Panc1 (cell line): ENCODE measurements at regions not wholly inside any gene's neighbourhood (a gene's known extent, or its start where the extent isn't known, plus 50 kb on each side); places are given as distances from the start of the nearest gene placed in this dataset.
A peak's percentile ranks its signal among the peaks of the same experiment; 100 is the strongest.

Source experiments
- ATAC-seq: fragments of 200-7000 bp; cut with Tn5 transposase; 2 replicates; pipeline ENCODE4 v1.9.1; 2020; ENCODE audit warnings: mild to moderate bottlenecking, moderate library complexity
- BruUV-seq: library from RNA; stranded (reverse); fragments of 400-500 nt; replicated peaks from 2 replicates; lab custom pipeline; 2021; lab: Mats Ljungman, UMichigan
- CTCF ChIA-PET: fragments of 300-600 bp; sonication (Branson Sonifier 250); formaldehyde crosslinking; loops from one replicate; lab custom pipeline; 2022; ENCODE audit warnings: antibody characterized with exemption; lab: Charles Lee
- POLR2A ChIA-PET: fragments of 300-600 bp; sonication (Branson Sonifier 250); formaldehyde crosslinking; loops from one replicate; lab custom pipeline; 2022; ENCODE audit warnings: antibody characterized with exemption; lab: Charles Lee
- DNase-seq: peaks from one replicate; pipeline ENCODE4 v3.0.0-alpha.2; 2010; ENCODE audit warnings: low read depth, low spot score
- H3K27ac ChIP-seq: 2 replicates; pipeline ENCODE4 v1.5.1; 2011; ENCODE audit warnings: mild to moderate bottlenecking, low read length, inconsistent platforms
- H3K27me3 ChIP-seq: fragments of 200-500 bp; sonication (Bioruptor generic); 2 replicates; pipeline ENCODE4 v1.6.0; 2014; ENCODE audit warnings: low read length, inconsistent platforms; ENCODE audit not compliant: control insufficient read depth, insufficient read depth
- H3K36me3 ChIP-seq: fragments of 200-500 bp; sonication (Bioruptor generic); 2 replicates; pipeline ENCODE4 v1.5.1; 2014; ENCODE audit warnings: inconsistent platforms, mild to moderate bottlenecking, low read length, moderate library complexity; ENCODE audit not compliant: control insufficient read depth, insufficient read depth
- H3K4me1 ChIP-seq: 2 replicates; pipeline ENCODE4 v1.5.1; 2011; ENCODE audit warnings: inconsistent platforms, mild to moderate bottlenecking, low read length, moderate library complexity; ENCODE audit not compliant: control insufficient read depth, insufficient read depth
- H3K4me3 ChIP-seq, 2 experiments: 2 replicates each; pipeline ENCODE4 v1.5.1; 2011 to 2012; ENCODE audit warnings: low read depth in 2 of 2, low read length in 2 of 2, mild to moderate bottlenecking in 2 of 2, inconsistent platforms in 1 of 2, moderate library complexity in 1 of 2
- H3K9me3 ChIP-seq: fragments of 200-500 bp; sonication (Bioruptor generic); 2 replicates; pipeline ENCODE4 v1.5.1; 2014; ENCODE audit warnings: low read depth, mild to moderate bottlenecking, inconsistent platforms, low read length, moderate library complexity; ENCODE audit not compliant: control insufficient read depth, insufficient read depth
- CTCF ChIP-seq: fragments of 450-650 bp; IDR thresholded peaks from 2 replicates; pipeline ENCODE4 v1.5.1; 2017; ENCODE audit warnings: mild to moderate bottlenecking
- POLR2AphosphoS5 ChIP-seq: IDR thresholded peaks from 2 replicates; pipeline ENCODE4 v1.6.1; 2012; ENCODE audit warnings: mild to moderate bottlenecking, low read depth, low read length, moderate library complexity
- REST ChIP-seq, 2 experiments: IDR thresholded peaks; 2 replicates each; pipeline ENCODE4 v1.6.1; 2011 to 2012; ENCODE audit warnings: low read depth in 2 of 2, control low read depth in 1 of 2, low read length in 1 of 2, mild to moderate bottlenecking in 1 of 2, moderate library complexity in 1 of 2; ENCODE audit not compliant: insufficient read depth in 1 of 2
- SIN3A ChIP-seq: IDR thresholded peaks from 2 replicates; pipeline ENCODE4 v1.6.1; 2012; ENCODE audit warnings: low read depth, mild to moderate bottlenecking, low read length, moderate library complexity, borderline replicate concordance; ENCODE audit not compliant: insufficient read depth
- TCF7L2 ChIP-seq: IDR thresholded peaks from 2 replicates; pipeline ENCODE4 v1.6.1; 2011; ENCODE audit warnings: mild to moderate bottlenecking, low read depth, low read length, inconsistent platforms
- in situ Hi-C: cut with HindIII; loops from 2 replicates; pipeline ENCODE4 v1.10.0; 2016; ENCODE audit warnings: low sequenced_read_pairs, low pct_unique_long_range_greater_than_20kb
- intact Hi-C: fragments of 100-400 bp; cut with micrococcal nuclease; formaldehyde crosslinking; loops from one replicate; pipeline ENCODE4 v1.10.0; 2022; ENCODE audit not compliant: unreplicated experiment

GRCh38 chr10:52466464-52466863 lies 152.4 kb downstream of the DKK1 start:
- no peaks in the 10 kb centered on the region for H3K27me3 ChIP-seq
- CTCF ChIA-PET, result no interaction called here
- H3K36me3 ChIP-seq, result no peaks in the 10 kb centered on the region
- H3K27ac ChIP-seq, result peak overlapping the region; percentile 82
- H3K4me3 ChIP-seq, result no peak overlapping the region
- in situ Hi-C loops, result no loop called here
- intact Hi-C loops, result no loop called here
- ATAC-seq (peak; percentile 75), DNase-seq (no peak)
- H3K9me3 ChIP-seq, result peaks cover 22% of the 10 kb centered on the region; the same call in 1 of the 2 replicates
- TF ChIP-seq SIN3A (no peak), TCF7L2 (no peak), CTCF (no peak), REST (IDR thresholded peaks at IDR 0.05; ENCODE audit: insufficient read depth in 1 of 2, low read depth in 2 of 2, low read length in 1 of 2) (no peak), POLR2AphosphoS5 (no peak)
- POLR2A ChIA-PET, result no interaction called here
- BruUV-seq, result no TSS peak
- peaks cover 4% of the 10 kb centered on the region for H3K4me1 ChIP-seq

- H3K27me3 ChIP-seq, result no peaks in the 10 kb centered on the region
- CTCF ChIA-PET, result no interaction called here
- DNase-seq, result no peak
- H3K4me1 ChIP-seq, result peaks cover 11% of the 10 kb centered on the region
- in situ Hi-C loops (no loop called here), intact Hi-C loops (no loop called here)
- no peaks in the 10 kb centered on the region for H3K36me3 ChIP-seq
- no peak for TF ChIP-seq POLR2AphosphoS5
- no peak for TF ChIP-seq SIN3A
- no peak for TF ChIP-seq TCF7L2
- TF ChIP-seq CTCF, result no peak
- no peak for TF ChIP-seq REST (IDR thresholded peaks at IDR 0.05; ENCODE audit: insufficient read depth in 1 of 2, low read depth in 2 of 2, low read length in 1 of 2)
- BruUV-seq, result no TSS peak
- H3K9me3 ChIP-seq, result peaks cover 26% of the 10 kb centered on the region; the same call in 1 of the 2 replicates
- no peak overlapping the region for H3K4me3 ChIP-seq
- POLR2A ChIA-PET, result no interaction called here
- no peak for ATAC-seq
- H3K27ac ChIP-seq, result peak overlapping the region; percentile 94
Observed at GRCh38 chr10:52469970-52470705, 156.1 kb downstream of the DKK1 start.
